Prostate gland (tissue), 2 donors: ENCODE measurements at regions not wholly inside any gene's neighbourhood (a gene's known extent, or its start where the extent isn't known, plus 50 kb on each side); places are given as distances from the start of the nearest gene placed in this dataset.

Experiments used
- DNase-seq: peaks from one replicate; pipeline ENCODE4 v3.0.0-alpha.2; 2019; ENCODE audit warnings: low spot score
- H3K27ac ChIP-seq, 2 donors: fragments of 200-600 bp; sonication (generic); 2 replicates each; pipeline ENCODE4 v1.5.1; 2017 to 2019
- H3K27me3 ChIP-seq: fragments of 200-600 bp; sonication (generic); replicated peaks from 2 replicates; pipeline ENCODE4 v1.5.1; 2019; ENCODE audit not compliant: insufficient read depth
- H3K36me3 ChIP-seq, 2 donors: fragments of 200-600 bp; sonication (generic); 1 replicate in 1 of 2; 2 replicates in 1 of 2; pipeline versions ENCODE4 v1.5.1 to v1.8.1; 2017 to 2019
- H3K4me1 ChIP-seq: fragments of 200-600 bp; sonication (generic); replicated peaks from 2 replicates; pipeline ENCODE4 v1.5.1; 2019
- H3K4me3 ChIP-seq, 2 donors: fragments of 200-600 bp; sonication (generic); 2 replicates each; pipeline ENCODE4 v1.5.1; 2017 to 2019
- H3K9me3 ChIP-seq: fragments of 200-600 bp; sonication (generic); 2 replicates; pipeline ENCODE4 v1.5.1; 2017
- POLR2A ChIP-seq: fragments of 450-650 bp; IDR thresholded peaks from one replicate; pipeline ENCODE4 v1.6.1; 2016; ENCODE audit warnings: antibody characterized with exemption, mild to moderate bottlenecking
- POLR2AphosphoS5 ChIP-seq: sonication (generic); formaldehyde crosslinking; IDR thresholded peaks from one replicate; pipeline ENCODE4 v1.6.1; 2017; ENCODE audit warnings: antibody characterized with exemption
- WGBS: methylation state at CpG from one replicate; pipeline ENCODE4 v1.1.5; 2018; 5-methylcytosine and 5-hydroxymethylcytosine counted together
- intact Hi-C: fragments of 100-400 bp; cut with DNase I; formaldehyde crosslinking; loops from one replicate; pipeline ENCODE4 v1.14.2; 2022
- TF ChIP-seq, protein P1 (sequence below), 4 experiments: fragments of 200-600 bp in 2 of 4; fragments of 450-650 bp in 2 of 4; sonication (generic) in 2 of 4; IDR thresholded peaks; 1 replicate in 3 of 4; 2 replicates in 1 of 4; pipeline ENCODE4 v1.5.1; 2016 to 2019; ENCODE audit warnings: antibody characterized with exemption in 4 of 4, mild to moderate bottlenecking in 2 of 4, moderate library complexity in 2 of 4

DNA sequence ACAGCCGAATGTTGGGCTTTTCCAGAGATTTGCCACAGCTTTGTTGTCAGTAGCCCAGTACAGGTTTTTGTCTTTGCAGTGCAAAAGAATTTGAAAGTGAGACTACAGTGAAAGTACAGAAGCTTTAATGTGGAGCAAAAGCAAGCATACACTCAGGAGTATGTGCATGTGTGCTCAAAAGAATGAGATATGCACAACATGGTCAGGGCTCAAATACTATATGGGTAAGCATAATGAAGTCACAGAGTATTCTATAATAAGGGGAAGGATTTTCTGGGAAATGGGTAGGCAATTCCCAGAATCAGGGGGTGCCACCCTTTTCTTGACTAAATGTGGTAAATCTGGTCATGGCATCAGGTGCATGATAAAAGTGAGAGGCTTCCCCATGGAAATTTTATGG, 72.1 kb upstream of the SULT1C3 start:
- H3K4me1 ChIP-seq, result no peaks in the 10 kb centered on the region
- no peaks in the 10 kb centered on the region for H3K9me3 ChIP-seq
- H3K4me3 ChIP-seq, result no peak overlapping the region
- H3K36me3 ChIP-seq, result no peaks in the 10 kb centered on the region
- TF ChIP-seq, protein P1, sequence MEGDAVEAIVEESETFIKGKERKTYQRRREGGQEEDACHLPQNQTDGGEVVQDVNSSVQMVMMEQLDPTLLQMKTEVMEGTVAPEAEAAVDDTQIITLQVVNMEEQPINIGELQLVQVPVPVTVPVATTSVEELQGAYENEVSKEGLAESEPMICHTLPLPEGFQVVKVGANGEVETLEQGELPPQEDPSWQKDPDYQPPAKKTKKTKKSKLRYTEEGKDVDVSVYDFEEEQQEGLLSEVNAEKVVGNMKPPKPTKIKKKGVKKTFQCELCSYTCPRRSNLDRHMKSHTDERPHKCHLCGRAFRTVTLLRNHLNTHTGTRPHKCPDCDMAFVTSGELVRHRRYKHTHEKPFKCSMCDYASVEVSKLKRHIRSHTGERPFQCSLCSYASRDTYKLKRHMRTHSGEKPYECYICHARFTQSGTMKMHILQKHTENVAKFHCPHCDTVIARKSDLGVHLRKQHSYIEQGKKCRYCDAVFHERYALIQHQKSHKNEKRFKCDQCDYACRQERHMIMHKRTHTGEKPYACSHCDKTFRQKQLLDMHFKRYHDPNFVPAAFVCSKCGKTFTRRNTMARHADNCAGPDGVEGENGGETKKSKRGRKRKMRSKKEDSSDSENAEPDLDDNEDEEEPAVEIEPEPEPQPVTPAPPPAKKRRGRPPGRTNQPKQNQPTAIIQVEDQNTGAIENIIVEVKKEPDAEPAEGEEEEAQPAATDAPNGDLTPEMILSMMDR (IDR thresholded peaks at IDR 0.05), result no peak
- no peak for TF ChIP-seq POLR2A
- TF ChIP-seq POLR2AphosphoS5, result no peak
- DNase-seq, result no peak
- no peak overlapping the region for H3K27ac ChIP-seq
- H3K27me3 ChIP-seq, result no peaks in the 10 kb centered on the region
- WGBS, result 78% methylated on average over 1 of the region's 1 CpG
- intact Hi-C loops, result no loop called here

DNA sequence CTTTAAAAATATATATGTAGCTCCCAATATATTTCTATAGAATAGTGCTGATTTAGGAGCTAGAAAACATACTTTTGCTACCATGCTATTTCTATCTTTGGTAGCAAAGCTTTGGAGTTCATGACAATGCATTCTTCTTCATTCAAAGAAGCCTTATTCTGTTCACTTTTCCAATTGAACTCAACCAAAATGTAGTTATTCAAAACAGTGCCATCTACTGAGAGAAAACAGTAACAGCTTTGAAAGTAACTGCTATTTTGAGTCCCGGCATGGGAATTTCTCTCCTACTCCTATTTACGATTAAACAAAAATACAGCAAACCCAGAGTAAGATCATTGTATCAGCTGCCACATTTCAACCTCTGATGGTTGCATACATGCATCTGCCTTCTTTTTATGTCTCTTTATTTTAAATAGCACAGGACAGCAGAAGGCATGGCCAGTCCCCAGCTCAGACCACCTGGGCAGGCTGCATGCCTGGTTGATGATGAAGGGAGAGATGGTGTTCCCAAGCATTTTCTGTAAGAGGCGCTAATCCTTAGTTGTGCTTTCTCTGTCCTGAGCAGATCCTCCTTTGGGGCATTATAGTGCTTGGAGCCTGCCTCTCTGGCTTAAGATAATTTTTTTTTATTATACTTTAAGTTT, 69.7 kb upstream of the SULT1C3 start:
- no peak for DNase-seq
- no peak overlapping the region for H3K4me3 ChIP-seq
- H3K36me3 ChIP-seq, result no peaks in the 10 kb centered on the region
- 38% methylated on average over 3 of the region's 3 CpGs for WGBS
- intact Hi-C loops, result no loop called here
- no peaks in the 10 kb centered on the region for H3K9me3 ChIP-seq
- H3K4me1 ChIP-seq, result no peaks in the 10 kb centered on the region
- TF ChIP-seq POLR2AphosphoS5, result no peak
- TF ChIP-seq, protein P1 (IDR thresholded peaks at IDR 0.05), result peak in 1 of 4 experiments; percentile 29
- H3K27ac ChIP-seq, result no peak overlapping the region
- H3K27me3 ChIP-seq, result no peaks in the 10 kb centered on the region

DNA sequence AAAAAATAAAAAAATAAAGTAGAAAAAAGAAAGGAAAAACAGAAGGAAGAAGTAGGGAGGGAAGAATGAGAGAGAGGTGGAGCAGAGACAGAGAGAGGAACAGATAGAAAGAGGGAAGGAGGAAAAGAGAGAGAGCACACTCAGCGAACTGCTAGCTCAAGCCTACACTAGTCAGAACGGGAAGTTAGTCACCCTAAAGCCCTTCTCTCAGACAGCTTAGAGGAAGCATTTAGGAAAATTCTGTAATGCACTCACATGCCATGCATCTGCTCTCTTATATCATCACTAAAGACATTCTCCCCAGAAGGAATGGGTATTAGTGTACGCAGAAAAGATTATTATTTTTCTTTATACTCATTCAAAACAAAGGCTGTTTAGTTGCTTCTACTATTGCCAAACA, 68.1 kb upstream of the SULT1C3 start:
- no peaks in the 10 kb centered on the region for H3K27me3 ChIP-seq
- no peak overlapping the region for H3K27ac ChIP-seq
- no peaks in the 10 kb centered on the region for H3K4me1 ChIP-seq
- 54% methylated on average over 3 of the region's 3 CpGs for WGBS
- no peaks in the 10 kb centered on the region for H3K36me3 ChIP-seq
- TF ChIP-seq POLR2A, result no peak
- TF ChIP-seq, protein P1 (IDR thresholded peaks at IDR 0.05), result no peak
- no peak for TF ChIP-seq POLR2AphosphoS5
- no peaks in the 10 kb centered on the region for H3K9me3 ChIP-seq
- no peak for DNase-seq
- no peak overlapping the region for H3K4me3 ChIP-seq
- intact Hi-C loops, result no loop called here

DNA sequence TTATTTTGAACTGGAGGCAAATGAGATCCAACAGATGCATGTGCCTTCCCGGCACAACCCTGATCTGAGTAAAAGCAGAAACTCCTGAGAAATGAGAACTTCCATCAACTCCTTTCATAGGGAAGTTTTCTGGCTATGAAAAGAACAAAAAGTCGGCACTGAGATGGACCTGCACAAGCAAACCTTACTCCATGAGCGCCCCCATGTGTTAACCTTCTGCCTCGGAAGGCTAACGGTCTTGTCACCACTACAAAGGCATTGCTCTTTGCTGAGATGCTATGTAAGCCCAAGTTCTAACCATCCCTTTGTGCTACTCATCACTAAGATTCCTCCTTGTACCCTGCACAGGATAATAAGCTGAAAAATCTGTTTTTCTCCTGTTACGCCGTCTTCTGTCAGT, 57.3 kb upstream of the SULT1C3 start:
- Histone ChIP-seq H3K9me3 (no peaks in the 10 kb centered on the region), H3K27me3 (no peaks in the 10 kb centered on the region), H3K27ac (no peak overlapping the region), H3K4me3 (no peak overlapping the region), H3K36me3 (no peaks in the 10 kb centered on the region), H3K4me1 (no peaks in the 10 kb centered on the region)
- intact Hi-C loops, result no loop called here
- 57% methylated on average over 7 of the region's 7 CpGs for WGBS
- TF ChIP-seq POLR2A (no peak), POLR2AphosphoS5 (no peak)
- TF ChIP-seq, protein P1 (IDR thresholded peaks at IDR 0.05), result no peak
- no peak for DNase-seq

DNA sequence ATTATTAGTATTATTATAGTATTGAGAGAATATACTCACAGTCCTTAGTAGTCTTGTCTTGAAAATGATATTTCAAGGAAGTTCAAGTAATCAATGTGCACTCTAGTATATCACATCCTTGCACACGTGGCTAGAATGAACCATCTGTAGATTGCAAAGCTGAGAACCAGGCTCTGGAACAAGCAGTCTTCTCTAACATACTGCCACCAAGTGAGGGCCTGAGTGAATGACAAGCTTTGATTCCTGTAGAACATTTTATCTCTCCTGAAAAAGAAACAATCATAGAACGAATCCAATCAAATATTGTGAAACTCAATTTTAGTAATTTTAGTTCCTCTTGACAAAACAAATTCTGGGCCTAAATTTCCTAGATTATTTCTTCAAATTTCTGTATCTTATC, 55.3 kb upstream of the SULT1C3 start:
- no peak for DNase-seq
- WGBS, result 57% methylated on average over 2 of the region's 2 CpGs
- TF ChIP-seq POLR2A (no peak), POLR2AphosphoS5 (no peak)
- TF ChIP-seq, protein P1 (IDR thresholded peaks at IDR 0.05), result peak in 1 of 4 experiments; percentile 24
- H3K27me3 ChIP-seq, result no peaks in the 10 kb centered on the region
- H3K4me3 ChIP-seq, result no peak overlapping the region
- H3K4me1 ChIP-seq, result no peaks in the 10 kb centered on the region
- H3K9me3 ChIP-seq, result no peaks in the 10 kb centered on the region
- no peaks in the 10 kb centered on the region for H3K36me3 ChIP-seq
- no peak overlapping the region for H3K27ac ChIP-seq
- intact Hi-C loops, result no loop called here
